Breast epithelium (tissue), 4 donors: ENCODE measurements at regions not wholly inside any gene's neighbourhood (a gene's known extent, or its start where the extent isn't known, plus 50 kb on each side); places are given as distances from the start of the nearest gene placed in this dataset.

Source experiments
- DNase-seq, 2 donors: peaks; one replicate each; pipeline ENCODE4 v3.0.0-alpha.2; 2019; ENCODE audit warnings: low spot score in 2 of 2
- H3K27ac ChIP-seq, 2 donors: fragments of 200-600 bp; sonication (generic) in 1 of 2; one replicate each; pipeline ENCODE4 v1.5.1; 2016 to 2019; ENCODE audit warnings: mild to moderate bottlenecking in 1 of 2
- H3K27me3 ChIP-seq, 2 donors: fragments of 200-600 bp; sonication (generic) in 1 of 2; one replicate each; pipeline versions ENCODE4 v1.5.1 to v1.6.0; 2017 to 2019; ENCODE audit warnings: control low read depth in 1 of 2, mild to moderate bottlenecking in 1 of 2
- H3K36me3 ChIP-seq: fragments of 200-600 bp; one replicate; pipeline ENCODE4 v1.5.1; 2019
- H3K4me1 ChIP-seq, 2 donors: fragments of 200-600 bp; sonication (generic); one replicate each; pipeline ENCODE4 v1.5.1; 2016 to 2019; ENCODE audit warnings: control low read depth in 1 of 2
- H3K4me3 ChIP-seq, 3 donors: fragments of 200-600 bp; sonication (generic); 1 replicate in 2 of 3; 2 replicates in 1 of 3; pipeline ENCODE4 v1.5.1; 2016 to 2019; ENCODE audit warnings: mild to moderate bottlenecking in 3 of 3, moderate library complexity in 2 of 3
- H3K9me3 ChIP-seq, 2 donors: fragments of 200-600 bp; sonication (generic) in 1 of 2; one replicate each; pipeline ENCODE4 v1.5.1; 2016 to 2019; ENCODE audit warnings: control low read depth in 1 of 2
- POLR2A ChIP-seq: fragments of 450-650 bp; IDR thresholded peaks from one replicate; pipeline ENCODE4 v1.6.1; 2016; ENCODE audit warnings: antibody characterized with exemption, mild to moderate bottlenecking, moderate library complexity
- POLR2AphosphoS5 ChIP-seq, 3 donors: sonication (generic); formaldehyde crosslinking; IDR thresholded peaks; one replicate each; pipeline ENCODE4 v1.6.1; 2017; ENCODE audit warnings: antibody characterized with exemption in 3 of 3
- intact Hi-C: fragments of 100-400 bp; cut with DNase I; formaldehyde crosslinking; loops from one replicate; pipeline ENCODE4 v1.15.1; 2023; ENCODE audit warnings: low total_unique reads
- TF ChIP-seq, protein P1 (sequence below), 3 donors: fragments of 450-650 bp; IDR thresholded peaks; one replicate each; pipeline ENCODE4 v1.5.1; 2016 to 2017; ENCODE audit warnings: antibody characterized with exemption in 3 of 3, mild to moderate bottlenecking in 3 of 3, moderate library complexity in 3 of 3

DNA sequence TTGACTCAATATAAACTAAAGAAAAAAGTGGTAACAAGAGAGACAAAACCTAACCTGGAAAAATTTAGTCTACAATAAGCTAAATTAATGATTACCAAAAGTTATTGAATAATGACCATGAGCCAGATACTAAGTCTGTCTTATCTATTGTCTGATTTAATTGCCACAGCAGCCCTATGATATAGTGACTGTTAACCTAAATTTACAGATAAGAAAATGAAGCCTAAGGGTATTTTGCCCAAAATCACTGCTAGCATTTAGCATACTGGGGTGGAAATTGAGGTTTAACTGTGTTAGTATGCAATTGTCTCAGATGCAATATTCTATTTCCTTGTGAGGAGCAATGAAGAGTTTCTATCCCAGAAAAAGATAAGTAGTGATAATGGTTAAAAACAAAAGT lies 361.0 kb upstream of the EYS start:
- TF ChIP-seq POLR2AphosphoS5 (IDR thresholded peaks at IDR 0.05) (no peak), POLR2A (no peak)
- TF ChIP-seq, protein P1, sequence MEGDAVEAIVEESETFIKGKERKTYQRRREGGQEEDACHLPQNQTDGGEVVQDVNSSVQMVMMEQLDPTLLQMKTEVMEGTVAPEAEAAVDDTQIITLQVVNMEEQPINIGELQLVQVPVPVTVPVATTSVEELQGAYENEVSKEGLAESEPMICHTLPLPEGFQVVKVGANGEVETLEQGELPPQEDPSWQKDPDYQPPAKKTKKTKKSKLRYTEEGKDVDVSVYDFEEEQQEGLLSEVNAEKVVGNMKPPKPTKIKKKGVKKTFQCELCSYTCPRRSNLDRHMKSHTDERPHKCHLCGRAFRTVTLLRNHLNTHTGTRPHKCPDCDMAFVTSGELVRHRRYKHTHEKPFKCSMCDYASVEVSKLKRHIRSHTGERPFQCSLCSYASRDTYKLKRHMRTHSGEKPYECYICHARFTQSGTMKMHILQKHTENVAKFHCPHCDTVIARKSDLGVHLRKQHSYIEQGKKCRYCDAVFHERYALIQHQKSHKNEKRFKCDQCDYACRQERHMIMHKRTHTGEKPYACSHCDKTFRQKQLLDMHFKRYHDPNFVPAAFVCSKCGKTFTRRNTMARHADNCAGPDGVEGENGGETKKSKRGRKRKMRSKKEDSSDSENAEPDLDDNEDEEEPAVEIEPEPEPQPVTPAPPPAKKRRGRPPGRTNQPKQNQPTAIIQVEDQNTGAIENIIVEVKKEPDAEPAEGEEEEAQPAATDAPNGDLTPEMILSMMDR (IDR thresholded peaks at IDR 0.05) = no peak
- Histone ChIP-seq H3K4me3 (no peak overlapping the region), H3K9me3 (no peaks in the 10 kb centered on the region), H3K27ac (no peak overlapping the region), H3K36me3 (no peaks in the 10 kb centered on the region), H3K4me1 (no peaks in the 10 kb centered on the region), H3K27me3 (no peaks in the 10 kb centered on the region)
- intact Hi-C loops = no loop called here
- DNase-seq = no peak

DNA sequence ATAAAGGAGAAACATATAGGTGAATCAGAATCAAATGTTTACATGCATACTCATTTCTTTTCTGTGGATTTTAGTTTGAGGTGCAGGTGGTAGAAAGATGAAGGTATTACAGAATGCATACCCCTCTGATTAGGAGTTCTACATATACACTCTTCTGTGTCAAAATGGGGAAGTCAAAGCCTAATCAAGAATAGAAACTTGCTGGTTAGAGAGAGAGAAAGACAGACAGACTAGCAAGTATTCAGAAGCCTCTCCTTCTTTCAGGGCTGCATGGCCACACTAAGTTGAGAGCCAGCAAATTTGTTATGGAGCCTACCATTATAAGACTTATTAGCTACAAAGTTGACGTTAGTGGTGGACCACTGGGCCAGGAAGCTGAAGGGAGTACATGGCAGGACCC lies 358.3 kb upstream of the EYS start:
- no peak overlapping the region for H3K4me3 ChIP-seq
- H3K4me1 ChIP-seq = no peaks in the 10 kb centered on the region
- no peak overlapping the region for H3K27ac ChIP-seq
- intact Hi-C loops = no loop called here
- H3K36me3 ChIP-seq = no peaks in the 10 kb centered on the region
- TF ChIP-seq, protein P1 (IDR thresholded peaks at IDR 0.05) = no peak
- TF ChIP-seq POLR2AphosphoS5 (IDR thresholded peaks at IDR 0.05) (no peak), POLR2A (no peak)
- H3K27me3 ChIP-seq = no peaks in the 10 kb centered on the region
- H3K9me3 ChIP-seq = no peaks in the 10 kb centered on the region
- no peak for DNase-seq

- Histone ChIP-seq H3K27me3 (no peaks in the 10 kb centered on the region), H3K4me1 (no peaks in the 10 kb centered on the region), H3K36me3 (no peaks in the 10 kb centered on the region), H3K27ac (no peak overlapping the region), H3K4me3 (no peak overlapping the region), H3K9me3 (no peaks in the 10 kb centered on the region)
- TF ChIP-seq POLR2A (no peak), POLR2AphosphoS5 (IDR thresholded peaks at IDR 0.05) (no peak)
- TF ChIP-seq, protein P1 (IDR thresholded peaks at IDR 0.05) = no peak
- no peak for DNase-seq
- intact Hi-C loops = no loop called here
These were observed 350.0 kb upstream of the EYS start for GRCh38 chr6:66057034-66057433.

DNA sequence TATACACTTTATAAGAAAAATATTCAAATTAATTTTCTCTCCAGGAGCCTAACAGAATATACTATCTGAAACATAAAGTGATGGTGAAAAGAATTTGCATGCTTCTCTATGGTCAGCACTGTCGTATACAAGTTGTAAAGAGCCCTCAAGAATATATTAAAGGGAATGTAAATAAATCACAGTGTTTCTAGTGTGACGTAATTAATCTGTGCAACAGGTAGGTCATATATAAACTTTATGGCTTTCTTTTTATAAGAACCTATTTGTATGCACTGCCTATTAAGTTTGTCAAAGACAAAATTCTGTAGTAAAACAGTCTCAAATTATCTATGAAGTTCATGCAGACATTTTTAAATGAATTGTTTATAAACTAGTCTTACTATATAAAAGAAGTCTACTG lies 347.9 kb upstream of the EYS start:
- no peak overlapping the region for H3K27ac ChIP-seq
- no peaks in the 10 kb centered on the region for H3K27me3 ChIP-seq
- TF ChIP-seq POLR2A = no peak
- no peak for TF ChIP-seq POLR2AphosphoS5 (IDR thresholded peaks at IDR 0.05)
- TF ChIP-seq, protein P1 (IDR thresholded peaks at IDR 0.05) = no peak
- no peaks in the 10 kb centered on the region for H3K36me3 ChIP-seq
- DNase-seq = no peak
- intact Hi-C loops = no loop called here
- no peak overlapping the region for H3K4me3 ChIP-seq
- H3K9me3 ChIP-seq = no peaks in the 10 kb centered on the region
- H3K4me1 ChIP-seq = no peaks in the 10 kb centered on the region

- no peak overlapping the region for H3K4me3 ChIP-seq
- no peak for DNase-seq
- no peak overlapping the region for H3K27ac ChIP-seq
- H3K27me3 ChIP-seq = no peaks in the 10 kb centered on the region
- H3K9me3 ChIP-seq = no peaks in the 10 kb centered on the region
- TF ChIP-seq POLR2AphosphoS5 (IDR thresholded peaks at IDR 0.05) (no peak), POLR2A (no peak)
- TF ChIP-seq, protein P1 (IDR thresholded peaks at IDR 0.05) = no peak
- no peaks in the 10 kb centered on the region for H3K4me1 ChIP-seq
- no peaks in the 10 kb centered on the region for H3K36me3 ChIP-seq
- intact Hi-C loops = no loop called here
These were observed 344.8 kb upstream of the EYS start for GRCh38 chr6:66051812-66052211.
